ENCODE measurements at regions not wholly inside any gene's neighbourhood (a gene's known extent, or its start where the extent isn't known, plus 50 kb on each side); places are given as distances from the start of the nearest gene placed in this dataset.

DNA sequence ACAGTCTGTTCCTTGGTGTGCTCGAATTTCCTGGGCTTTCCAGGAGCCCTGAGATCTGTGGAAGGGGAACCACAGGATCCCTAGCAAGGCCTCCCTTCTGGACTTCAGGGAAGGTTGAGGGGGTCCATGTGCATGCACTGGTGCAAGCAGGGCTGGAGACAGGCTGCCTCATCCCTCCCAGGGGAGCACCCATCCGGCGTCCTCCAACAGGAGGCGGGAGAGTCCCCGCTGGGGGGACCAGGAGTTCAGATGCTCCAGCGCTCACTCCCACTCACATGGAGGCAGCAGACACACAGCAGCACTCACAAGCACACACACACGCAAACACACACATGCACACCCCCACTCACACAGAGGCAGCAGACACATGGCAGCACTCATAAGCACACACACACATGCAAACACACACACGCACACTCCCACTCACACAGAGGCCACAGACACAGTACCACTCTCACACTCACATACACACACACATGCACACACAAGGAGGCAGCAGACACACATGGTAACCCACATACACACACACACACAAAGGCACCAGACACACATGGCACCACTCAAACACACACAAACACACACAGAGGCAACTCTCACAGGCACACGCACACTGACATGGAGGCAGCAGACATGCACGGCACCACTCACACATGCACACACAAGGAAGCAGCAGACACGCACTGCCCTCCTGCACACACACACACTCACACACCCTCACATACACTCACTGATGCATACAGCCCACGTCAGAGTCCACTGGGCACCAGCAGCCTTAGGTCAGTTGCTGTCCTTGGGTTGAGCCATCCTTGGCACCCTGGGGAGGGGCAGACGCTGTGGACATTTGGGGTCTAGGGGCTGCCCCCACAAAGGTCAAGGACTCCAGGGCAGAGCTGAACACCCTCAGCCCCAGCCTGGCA, 247.0 kb upstream of the PPP2R2D start:
- no peak overlapping the region for H3K4me3 ChIP-seq (ENCODE audit: control insufficient read depth, low read depth, low read length)
- TF ChIP-seq, protein P1, sequence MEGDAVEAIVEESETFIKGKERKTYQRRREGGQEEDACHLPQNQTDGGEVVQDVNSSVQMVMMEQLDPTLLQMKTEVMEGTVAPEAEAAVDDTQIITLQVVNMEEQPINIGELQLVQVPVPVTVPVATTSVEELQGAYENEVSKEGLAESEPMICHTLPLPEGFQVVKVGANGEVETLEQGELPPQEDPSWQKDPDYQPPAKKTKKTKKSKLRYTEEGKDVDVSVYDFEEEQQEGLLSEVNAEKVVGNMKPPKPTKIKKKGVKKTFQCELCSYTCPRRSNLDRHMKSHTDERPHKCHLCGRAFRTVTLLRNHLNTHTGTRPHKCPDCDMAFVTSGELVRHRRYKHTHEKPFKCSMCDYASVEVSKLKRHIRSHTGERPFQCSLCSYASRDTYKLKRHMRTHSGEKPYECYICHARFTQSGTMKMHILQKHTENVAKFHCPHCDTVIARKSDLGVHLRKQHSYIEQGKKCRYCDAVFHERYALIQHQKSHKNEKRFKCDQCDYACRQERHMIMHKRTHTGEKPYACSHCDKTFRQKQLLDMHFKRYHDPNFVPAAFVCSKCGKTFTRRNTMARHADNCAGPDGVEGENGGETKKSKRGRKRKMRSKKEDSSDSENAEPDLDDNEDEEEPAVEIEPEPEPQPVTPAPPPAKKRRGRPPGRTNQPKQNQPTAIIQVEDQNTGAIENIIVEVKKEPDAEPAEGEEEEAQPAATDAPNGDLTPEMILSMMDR (IDR thresholded peaks at IDR 0.05; ENCODE audit: control insufficient read depth, insufficient read depth, low read depth, low read length, missing control alignments): no peak
- no peak for DNase-seq (ENCODE audit: low read depth)

GRCh38 chr10:131654471-131655087, 246.2 kb upstream of the PPP2R2D start:
- no peak for DNase-seq (ENCODE audit: low read depth)
- no peak overlapping the region for H3K4me3 ChIP-seq (ENCODE audit: control insufficient read depth, low read depth, low read length)
- TF ChIP-seq, protein P1 (IDR thresholded peaks at IDR 0.05; ENCODE audit: control insufficient read depth, insufficient read depth, low read depth, low read length, missing control alignments): no peak

DNA sequence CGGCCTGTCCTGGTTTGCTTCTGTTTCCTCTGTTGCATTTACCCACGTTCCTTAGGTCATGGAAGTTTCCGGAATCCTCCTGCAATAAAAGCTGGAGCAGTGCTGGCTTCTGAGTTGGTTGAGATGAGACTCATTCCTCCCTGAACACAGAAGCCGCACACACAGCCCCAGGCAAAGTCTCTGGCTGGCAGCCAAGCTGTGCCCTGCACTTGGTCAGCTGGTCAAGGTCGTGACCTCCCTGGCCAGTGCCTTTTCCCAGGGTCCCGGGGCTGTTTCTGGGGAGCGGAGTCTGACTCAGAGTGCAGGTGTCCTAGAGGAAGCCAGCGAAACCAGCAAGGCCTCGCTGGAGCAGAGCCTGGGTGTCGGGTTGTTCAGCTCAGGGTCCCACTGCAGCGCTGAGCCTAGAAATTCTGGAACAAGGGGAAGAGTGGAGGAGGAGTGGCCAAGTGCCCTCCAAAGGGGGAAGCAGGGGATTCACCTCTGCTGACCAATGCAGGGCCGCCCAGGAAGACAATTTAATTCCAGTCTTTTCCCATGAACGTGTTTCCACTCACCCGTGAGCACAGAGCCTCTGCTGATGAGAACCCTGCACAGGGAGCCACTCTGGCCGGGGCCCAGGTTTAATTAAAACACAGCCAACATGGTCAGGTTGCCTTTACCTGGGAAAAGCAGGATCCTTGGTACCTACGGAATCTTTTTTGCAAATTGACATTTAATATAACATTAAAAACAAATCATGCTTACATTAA, 245.5 kb upstream of the PPP2R2D start:
- no peak overlapping the region for H3K4me3 ChIP-seq (ENCODE audit: control insufficient read depth, low read depth, low read length)
- no peak for DNase-seq (ENCODE audit: low read depth)
- TF ChIP-seq, protein P1 (IDR thresholded peaks at IDR 0.05; ENCODE audit: control insufficient read depth, insufficient read depth, low read depth, low read length, missing control alignments): no peak

GRCh38 chr10:131656009-131656408, 244.8 kb upstream of the PPP2R2D start:
- H3K4me3 ChIP-seq (ENCODE audit: control insufficient read depth, low read depth, low read length): no peak overlapping the region
- no peak for DNase-seq (ENCODE audit: low read depth)
- TF ChIP-seq, protein P1 (IDR thresholded peaks at IDR 0.05; ENCODE audit: control insufficient read depth, insufficient read depth, low read depth, low read length, missing control alignments): no peak

DNA sequence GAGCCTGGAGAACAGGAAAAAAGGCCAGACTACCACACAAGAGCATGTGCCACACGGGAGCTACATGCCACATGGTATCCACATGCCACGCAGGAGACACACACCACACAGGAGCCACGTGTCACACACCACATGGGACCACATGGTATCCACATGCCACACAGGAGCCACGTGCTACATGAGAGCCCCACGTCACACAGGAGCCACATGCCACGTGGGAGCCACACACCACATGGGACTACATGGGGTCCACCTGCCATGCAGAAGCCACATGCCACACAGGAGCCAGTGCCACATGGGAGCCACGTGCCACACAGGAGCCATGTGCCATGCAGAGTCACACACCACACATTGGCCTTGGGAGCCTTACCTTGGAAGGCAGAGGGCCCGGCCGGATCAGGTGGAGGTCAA, 244.4 kb upstream of the PPP2R2D start:
- TF ChIP-seq, protein P1 (IDR thresholded peaks at IDR 0.05; ENCODE audit: control insufficient read depth, insufficient read depth, low read depth, low read length, missing control alignments): no peak
- DNase-seq (ENCODE audit: low read depth): no peak
- H3K4me3 ChIP-seq (ENCODE audit: control insufficient read depth, low read depth, low read length): no peak overlapping the region

GRCh38 chr10:131657318-131657984, 243.4 kb upstream of the PPP2R2D start:
- no peak for DNase-seq (ENCODE audit: low read depth)
- no peak overlapping the region for H3K4me3 ChIP-seq (ENCODE audit: control insufficient read depth, low read depth, low read length)
- TF ChIP-seq, protein P1 (IDR thresholded peaks at IDR 0.05; ENCODE audit: control insufficient read depth, insufficient read depth, low read depth, low read length, missing control alignments): no peak

Data from AG09309 (cell line).